Esophagus squamous epithelium (tissue), 4 donors: ENCODE measurements at regions not wholly inside any gene's neighbourhood (a gene's known extent, or its start where the extent isn't known, plus 50 kb on each side); places are given as distances from the start of the nearest gene placed in this dataset.

ENCODE experiments used
- POLR2A ChIP-seq, 4 donors: fragments of 450-650 bp; IDR thresholded peaks; one replicate each; pipeline ENCODE4 v1.6.1; 2017; ENCODE audit warnings: antibody characterized with exemption in 4 of 4, mild to moderate bottlenecking in 4 of 4, moderate library complexity in 3 of 4
- TF ChIP-seq, protein P1 (sequence below), 6 experiments: fragments of 450-650 bp in 4 of 6; fragments of 200-600 bp in 2 of 6; sonication (generic) in 2 of 6; IDR thresholded peaks; one replicate each; pipeline ENCODE4 v1.5.1; 2016 to 2019; ENCODE audit warnings: antibody characterized with exemption in 6 of 6, mild to moderate bottlenecking in 4 of 6, moderate library complexity in 4 of 6

DNA sequence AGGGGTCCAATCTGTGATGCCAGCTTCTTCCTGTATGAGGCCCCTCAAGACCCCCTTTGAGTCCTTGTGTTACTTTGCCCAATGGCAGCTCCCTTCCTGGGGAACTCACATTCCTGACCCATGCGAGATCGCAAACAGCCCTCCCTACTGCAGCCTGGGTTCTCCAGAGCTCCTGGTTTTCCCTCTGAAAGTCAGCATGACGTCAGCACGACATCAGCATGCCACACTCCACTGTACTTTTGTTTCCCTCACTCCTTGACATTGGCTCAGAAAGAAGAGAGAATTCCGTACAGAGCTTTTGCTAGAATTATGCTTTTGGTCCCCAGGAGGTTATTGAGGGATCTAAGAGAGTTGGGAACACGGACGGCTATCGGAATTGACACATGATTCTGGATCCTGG is 168.1 kb upstream of the PIRT start:
- TF ChIP-seq, protein P1, sequence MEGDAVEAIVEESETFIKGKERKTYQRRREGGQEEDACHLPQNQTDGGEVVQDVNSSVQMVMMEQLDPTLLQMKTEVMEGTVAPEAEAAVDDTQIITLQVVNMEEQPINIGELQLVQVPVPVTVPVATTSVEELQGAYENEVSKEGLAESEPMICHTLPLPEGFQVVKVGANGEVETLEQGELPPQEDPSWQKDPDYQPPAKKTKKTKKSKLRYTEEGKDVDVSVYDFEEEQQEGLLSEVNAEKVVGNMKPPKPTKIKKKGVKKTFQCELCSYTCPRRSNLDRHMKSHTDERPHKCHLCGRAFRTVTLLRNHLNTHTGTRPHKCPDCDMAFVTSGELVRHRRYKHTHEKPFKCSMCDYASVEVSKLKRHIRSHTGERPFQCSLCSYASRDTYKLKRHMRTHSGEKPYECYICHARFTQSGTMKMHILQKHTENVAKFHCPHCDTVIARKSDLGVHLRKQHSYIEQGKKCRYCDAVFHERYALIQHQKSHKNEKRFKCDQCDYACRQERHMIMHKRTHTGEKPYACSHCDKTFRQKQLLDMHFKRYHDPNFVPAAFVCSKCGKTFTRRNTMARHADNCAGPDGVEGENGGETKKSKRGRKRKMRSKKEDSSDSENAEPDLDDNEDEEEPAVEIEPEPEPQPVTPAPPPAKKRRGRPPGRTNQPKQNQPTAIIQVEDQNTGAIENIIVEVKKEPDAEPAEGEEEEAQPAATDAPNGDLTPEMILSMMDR (IDR thresholded peaks at IDR 0.05) = no peak
- TF ChIP-seq POLR2A (IDR thresholded peaks at IDR 0.05) = no peak
